Kidney (tissue), 13 donors: ENCODE measurements at regions not wholly inside any gene's neighbourhood (a gene's known extent, or its start where the extent isn't known, plus 50 kb on each side); places are given as distances from the start of the nearest gene placed in this dataset.
"Not testable (repeated sequence)": the region's sequence is repeated elsewhere in the genome, so short reads cannot be mapped to it uniquely, and the experiment has no call there.

Experiments used
- DNase-seq, 5 donors: peaks; one replicate each; pipeline ENCODE4 v3.0.0-alpha.2; 2013 to 2020
- FAIRE-seq: peaks from 2 replicates; lab custom pipeline; 2012; peaks lifted over from hg19 to GRCh38; lab: Jason Lieb, UNC
- H3K27ac ChIP-seq, 2 donors: one replicate each; pipeline ENCODE4 v1.7.0; 2013; ENCODE audit warnings: low read depth in 2 of 2, low read length in 2 of 2, inconsistent platforms in 1 of 2
- H3K27me3 ChIP-seq: one replicate; pipeline ENCODE4 v1.7.1; 2013; ENCODE audit warnings: low read length, inconsistent platforms; ENCODE audit not compliant: control insufficient read depth, insufficient read depth
- H3K36me3 ChIP-seq, 3 donors: one replicate each; pipeline versions ENCODE4 v1.7.0 to v1.7.1; 2013; ENCODE audit warnings: low read length in 3 of 3, control low read depth in 1 of 3, inconsistent platforms in 1 of 3; ENCODE audit not compliant: insufficient read depth in 3 of 3, control insufficient read depth in 2 of 3
- H3K4me1 ChIP-seq, 3 donors: one replicate each; pipeline versions ENCODE4 v1.7.0 to v1.7.1; 2013; ENCODE audit warnings: low read length in 3 of 3, inconsistent platforms in 1 of 3, low read depth in 1 of 3; ENCODE audit not compliant: control insufficient read depth in 2 of 3, insufficient read depth in 2 of 3
- H3K4me3 ChIP-seq, 3 donors: one replicate each; pipeline versions ENCODE4 v1.7.0 to v1.8.1; 2013; ENCODE audit warnings: low read length in 3 of 3, control low read depth in 1 of 3, inconsistent platforms in 1 of 3
- H3K9ac ChIP-seq, 3 donors: one replicate each; pipeline versions ENCODE4 v1.7.0 to v1.7.1; 2013; ENCODE audit warnings: low read length in 3 of 3, control low read depth in 1 of 3, inconsistent platforms in 1 of 3
- H3K9me3 ChIP-seq, 3 donors: one replicate each; pipeline versions ENCODE4 v1.7.0 to v1.7.1; 2013; ENCODE audit warnings: low read length in 3 of 3, control low read depth in 1 of 3, inconsistent platforms in 1 of 3; ENCODE audit not compliant: control insufficient read depth in 2 of 3, insufficient read depth in 1 of 3
- intact Hi-C: fragments of 100-400 bp; cut with DNase I; formaldehyde crosslinking; loops from one replicate; pipeline ENCODE4 v1.11.1; 2022
- TF ChIP-seq, protein P1 (sequence below): IDR thresholded peaks from 3 replicates; pipeline ENCODE4 v1.5.1; 2012; ENCODE audit warnings: mild to moderate bottlenecking, moderate library complexity, borderline replicate concordance; ENCODE audit not compliant: insufficient read depth; ENCODE audit errors: extremely low read depth
- donor health status: control.
- donor health status: control.
- donor health status: control.
- donor health status: control.
- donor health status: control.
- donor health status: DM: yes; HTN: yes; CAD: no.
- donor health status: Normal renal cell carcinoma (clear cell type).

DNA sequence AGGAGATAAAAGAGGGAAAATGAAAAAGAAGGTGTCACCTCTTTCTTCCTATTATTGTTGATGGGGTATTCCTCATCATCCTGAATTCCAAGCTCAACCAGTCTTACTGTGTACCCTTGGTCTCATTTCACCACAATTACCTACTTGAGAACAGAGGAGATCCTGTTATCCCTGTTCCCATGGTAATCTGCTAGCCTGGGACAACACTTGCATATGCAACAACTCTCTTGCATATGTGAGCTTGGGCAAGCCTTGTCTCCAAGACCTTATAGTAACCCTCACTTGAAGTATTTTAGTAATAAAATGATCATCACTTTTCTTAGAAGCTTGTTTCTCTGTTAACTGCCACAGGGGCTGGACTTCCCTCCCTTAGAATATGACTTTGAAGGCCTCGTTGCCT, 253.7 kb downstream of the NAP1L3 start:
- DNase-seq (no peak), FAIRE-seq (no peak)
- TF ChIP-seq, protein P1, sequence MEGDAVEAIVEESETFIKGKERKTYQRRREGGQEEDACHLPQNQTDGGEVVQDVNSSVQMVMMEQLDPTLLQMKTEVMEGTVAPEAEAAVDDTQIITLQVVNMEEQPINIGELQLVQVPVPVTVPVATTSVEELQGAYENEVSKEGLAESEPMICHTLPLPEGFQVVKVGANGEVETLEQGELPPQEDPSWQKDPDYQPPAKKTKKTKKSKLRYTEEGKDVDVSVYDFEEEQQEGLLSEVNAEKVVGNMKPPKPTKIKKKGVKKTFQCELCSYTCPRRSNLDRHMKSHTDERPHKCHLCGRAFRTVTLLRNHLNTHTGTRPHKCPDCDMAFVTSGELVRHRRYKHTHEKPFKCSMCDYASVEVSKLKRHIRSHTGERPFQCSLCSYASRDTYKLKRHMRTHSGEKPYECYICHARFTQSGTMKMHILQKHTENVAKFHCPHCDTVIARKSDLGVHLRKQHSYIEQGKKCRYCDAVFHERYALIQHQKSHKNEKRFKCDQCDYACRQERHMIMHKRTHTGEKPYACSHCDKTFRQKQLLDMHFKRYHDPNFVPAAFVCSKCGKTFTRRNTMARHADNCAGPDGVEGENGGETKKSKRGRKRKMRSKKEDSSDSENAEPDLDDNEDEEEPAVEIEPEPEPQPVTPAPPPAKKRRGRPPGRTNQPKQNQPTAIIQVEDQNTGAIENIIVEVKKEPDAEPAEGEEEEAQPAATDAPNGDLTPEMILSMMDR: no peak
- intact Hi-C loops: no loop called here
- Histone ChIP-seq H3K4me3 (no peak overlapping the region), H3K27me3 (no peaks in the 10 kb centered on the region), H3K27ac (no peak overlapping the region), H3K9ac (no peak overlapping the region), H3K9me3 (no peaks in the 10 kb centered on the region), H3K36me3 (no peaks in the 10 kb centered on the region), H3K4me1 (no peaks in the 10 kb centered on the region)

DNA sequence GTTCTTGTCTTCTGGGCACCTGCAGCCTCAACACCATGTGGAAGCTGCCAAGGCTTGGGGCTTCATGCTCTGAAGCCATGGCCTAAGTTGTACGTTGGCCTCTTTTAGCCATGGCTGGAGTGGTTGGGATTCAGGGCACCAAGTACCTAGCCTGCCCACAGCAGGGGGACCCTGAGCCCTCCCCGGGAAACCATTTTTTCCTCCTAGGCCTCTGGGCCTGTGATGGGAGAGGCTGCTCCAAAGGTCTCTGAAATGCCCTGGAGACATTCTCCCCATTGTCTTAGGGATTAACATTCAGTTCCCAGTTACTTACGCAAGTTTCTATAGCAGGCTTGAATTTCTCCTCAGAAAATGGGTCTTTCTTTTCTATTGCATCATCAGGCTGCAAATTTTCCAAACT, 269.3 kb downstream of the NAP1L3 start:
- DNase-seq (no peak), FAIRE-seq (no peak)
- Histone ChIP-seq H3K4me3 (no peak overlapping the region), H3K4me1 (no peaks in the 10 kb centered on the region), H3K27me3 (no peaks in the 10 kb centered on the region), H3K36me3 (no peaks in the 10 kb centered on the region), H3K9ac (no peak overlapping the region), H3K27ac (no peak overlapping the region), H3K9me3 (no peaks in the 10 kb centered on the region)
- intact Hi-C loops: no loop called here
- TF ChIP-seq, protein P1: no peak

GRCh38 chrX:93354651-93355050, 318.7 kb downstream of the NAP1L3 start:
- FAIRE-seq: no peak
- Histone ChIP-seq H3K9me3 (no peaks in the 10 kb centered on the region), H3K4me1 (no peaks in the 10 kb centered on the region), H3K4me3 (no peak overlapping the region), H3K27me3 (no peaks in the 10 kb centered on the region), H3K36me3 (no peaks in the 10 kb centered on the region), H3K27ac (no peak overlapping the region), H3K9ac (no peak overlapping the region)
- no peak for DNase-seq
- TF ChIP-seq, protein P1: no peak
- intact Hi-C loops: no loop called here

GRCh38 chrX:93346309-93346708, 327.1 kb downstream of the NAP1L3 start:
- DNase-seq: no peak
- H3K36me3 ChIP-seq: no peaks in the 10 kb centered on the region
- H3K9ac ChIP-seq: no peak overlapping the region
- no peak overlapping the region for H3K27ac ChIP-seq
- H3K4me1 ChIP-seq: no peaks in the 10 kb centered on the region
- no peak overlapping the region for H3K4me3 ChIP-seq
- TF ChIP-seq, protein P1: no peak
- no peaks in the 10 kb centered on the region for H3K9me3 ChIP-seq
- intact Hi-C loops: no loop called here
- no peaks in the 10 kb centered on the region for H3K27me3 ChIP-seq
- FAIRE-seq: no peak

- H3K4me1 ChIP-seq, H3K27ac ChIP-seq, H3K27me3 ChIP-seq, intact Hi-C loops, H3K9ac ChIP-seq, DNase-seq, H3K9me3 ChIP-seq, H3K36me3 ChIP-seq, H3K4me3 ChIP-seq: not testable (repeated sequence)
- peak; percentile 76 for FAIRE-seq
These were observed 329.1 kb downstream of the NAP1L3 start for GRCh38 chrX:93344287-93344686.
